Naive B cell (primary cell): ENCODE measurements at regions not wholly inside any gene's neighbourhood (a gene's known extent, or its start where the extent isn't known, plus 50 kb on each side); places are given as distances from the start of the nearest gene placed in this dataset.

Experiments
- ATAC-seq, 2 donors: fragments of 150-1000 bp; cut with Tn5 transposase; 2 replicates each; pipeline ENCODE4 v1.10.0; 2021; ENCODE audit warnings: low read depth in 2 of 2, mild to moderate bottlenecking in 2 of 2, moderate library complexity in 2 of 2
- DNase-seq: peaks from one replicate; pipeline ENCODE4 v3.0.0; 2022
- H3K27ac Mint-ChIP-seq, 6 donors: one replicate each; pipeline ENCODE4 v1.8.0; 2020 to 2022; ENCODE audit warnings: mild to moderate bottlenecking in 6 of 6, mixed read lengths in 6 of 6, moderate library complexity in 5 of 6, inconsistent platforms in 2 of 6
- H3K27me3 Mint-ChIP-seq, 3 donors: one replicate each; pipeline ENCODE4 v1.8.0; 2021 to 2022; ENCODE audit warnings: mixed read lengths in 3 of 3, mild to moderate bottlenecking in 1 of 3
- H3K36me3 Mint-ChIP-seq, 2 donors: one replicate each; pipeline ENCODE4 v1.8.0; 2020 to 2022; ENCODE audit warnings: mixed read lengths in 2 of 2, inconsistent platforms in 1 of 2, mild to moderate bottlenecking in 1 of 2
- H3K4me1 Mint-ChIP-seq, 3 donors: one replicate each; pipeline ENCODE4 v1.8.0; 2020 to 2022; ENCODE audit warnings: mixed read lengths in 3 of 3, inconsistent platforms in 1 of 3, mild to moderate bottlenecking in 1 of 3, moderate library complexity in 1 of 3
- H3K4me3 Mint-ChIP-seq, 8 donors: one replicate each; pipeline ENCODE4 v1.8.0; 2020 to 2022; ENCODE audit warnings: mild to moderate bottlenecking in 8 of 8, mixed read lengths in 8 of 8, moderate library complexity in 8 of 8, inconsistent platforms in 2 of 8
- H3K9me3 Mint-ChIP-seq, 7 donors: one replicate each; pipeline ENCODE4 v1.8.0; 2020 to 2022; ENCODE audit warnings: mixed read lengths in 7 of 7, mild to moderate bottlenecking in 5 of 7, inconsistent platforms in 2 of 7, moderate library complexity in 1 of 7

DNA sequence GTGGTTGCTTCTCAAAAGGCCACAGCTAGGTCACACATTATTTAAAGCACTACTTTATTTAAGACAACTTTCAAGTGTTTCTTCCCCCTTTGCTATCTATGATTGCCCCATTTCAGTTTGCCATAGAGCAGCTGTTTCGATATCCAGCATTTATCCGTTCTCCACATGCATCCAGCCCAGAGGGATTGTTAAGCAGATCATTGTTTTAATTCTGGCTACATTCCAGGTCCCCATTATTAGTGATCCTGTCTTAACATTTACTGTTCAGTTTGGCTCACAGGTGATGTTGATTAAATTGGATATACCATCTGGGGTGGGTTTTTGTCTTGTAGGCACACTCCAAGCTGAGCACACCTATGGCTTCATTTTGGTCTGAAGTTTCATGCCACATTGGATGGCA lies 638.7 kb downstream of the ZEB2 start:
- ATAC-seq (no peak), DNase-seq (no peak)
- no peak overlapping the region for H3K27ac Mint-ChIP-seq
- no peaks in the 10 kb centered on the region for H3K9me3 Mint-ChIP-seq
- H3K4me1 Mint-ChIP-seq = no peaks in the 10 kb centered on the region
- no peak overlapping the region for H3K4me3 Mint-ChIP-seq
- no peaks in the 10 kb centered on the region for H3K36me3 Mint-ChIP-seq
- H3K27me3 Mint-ChIP-seq = no peaks in the 10 kb centered on the region

DNA sequence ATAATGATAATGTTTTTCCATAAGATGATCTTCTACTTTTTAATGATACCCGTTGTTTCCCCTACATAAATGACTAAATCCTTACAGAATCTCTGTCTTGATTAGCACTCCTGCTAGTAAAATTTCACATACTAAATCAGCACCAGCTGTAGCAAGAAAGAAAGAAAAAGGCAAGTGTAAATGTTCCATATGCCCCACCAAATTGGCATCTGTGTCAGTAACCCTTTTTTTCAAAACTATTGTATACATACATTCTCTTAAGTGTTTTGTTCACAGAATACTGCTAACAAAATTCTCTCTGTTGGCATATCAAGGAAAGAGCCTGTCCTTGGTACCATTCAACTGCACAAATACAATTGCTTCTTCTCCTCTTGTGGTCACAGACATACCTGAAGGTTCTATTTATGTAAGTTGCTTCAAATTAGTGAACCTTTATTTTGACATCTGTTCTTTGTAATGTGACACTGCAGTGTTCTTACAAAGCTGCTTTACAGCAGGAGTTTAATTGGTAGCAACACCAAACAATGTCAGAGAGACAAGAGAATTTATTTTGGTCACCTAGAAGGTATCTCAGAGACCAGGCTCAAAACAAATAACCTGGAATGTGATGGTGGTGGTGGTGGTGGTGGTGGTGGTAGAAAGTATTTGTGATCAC lies 641.9 kb downstream of the ZEB2 start:
- H3K4me1 Mint-ChIP-seq = no peaks in the 10 kb centered on the region

DNA sequence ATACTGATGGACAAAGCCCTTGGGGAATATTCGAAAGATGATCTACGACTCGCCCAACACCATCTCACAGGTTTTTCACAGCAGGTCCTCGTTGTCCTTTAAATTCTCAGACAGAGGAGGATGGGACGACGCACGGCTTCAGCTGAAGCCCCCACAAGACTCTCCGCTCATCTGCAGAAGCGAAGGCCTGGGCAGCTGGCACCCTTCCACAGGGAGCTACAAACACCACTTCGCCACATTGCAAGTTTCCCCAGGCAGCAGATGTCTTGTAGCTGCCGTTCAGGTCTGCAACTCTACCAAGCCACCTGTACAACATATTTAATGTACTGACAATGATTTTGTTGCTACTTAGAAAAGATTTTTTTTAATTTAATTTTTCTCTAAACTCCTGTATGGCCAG lies 642.9 kb downstream of the ZEB2 start:
- no peak overlapping the region for H3K27ac Mint-ChIP-seq
- no peaks in the 10 kb centered on the region for H3K36me3 Mint-ChIP-seq
- DNase-seq = no peak
- ATAC-seq = no peak
- no peak overlapping the region for H3K4me3 Mint-ChIP-seq
- H3K4me1 Mint-ChIP-seq = no peaks in the 10 kb centered on the region
- peaks cover 0 to 4% (median 0%) of the 10 kb centered on the region in 7 donors for H3K9me3 Mint-ChIP-seq
- H3K27me3 Mint-ChIP-seq = no peaks in the 10 kb centered on the region

More for the DNA sequence above, 641.9 kb downstream of the ZEB2 start:
- no peaks in the 10 kb centered on the region for H3K27me3 Mint-ChIP-seq
- no peaks in the 10 kb centered on the region for H3K36me3 Mint-ChIP-seq
- no peak overlapping the region for H3K27ac Mint-ChIP-seq
- H3K4me3 Mint-ChIP-seq = no peak overlapping the region
- ATAC-seq (no peak), DNase-seq (no peak)
- peaks cover 0 to 3% (median 0%) of the 10 kb centered on the region in 7 donors for H3K9me3 Mint-ChIP-seq

GRCh38 chr2:143875295-143876233 lies 644.4 kb downstream of the ZEB2 start:
- Mint-ChIP-seq H3K27ac (peak overlapping the region in 1 of 6 donors; percentile 10), H3K9me3 (peaks cover 3 to 9% (median 5%) of the 10 kb centered on the region in 7 donors), H3K4me1 (no peaks in the 10 kb centered on the region), H3K27me3 (no peaks in the 10 kb centered on the region), H3K36me3 (peaks cover 0 to 4% of the 10 kb centered on the region in 2 donors), H3K4me3 (no peak overlapping the region)
- ATAC-seq (no peak), DNase-seq (no peak)

DNA sequence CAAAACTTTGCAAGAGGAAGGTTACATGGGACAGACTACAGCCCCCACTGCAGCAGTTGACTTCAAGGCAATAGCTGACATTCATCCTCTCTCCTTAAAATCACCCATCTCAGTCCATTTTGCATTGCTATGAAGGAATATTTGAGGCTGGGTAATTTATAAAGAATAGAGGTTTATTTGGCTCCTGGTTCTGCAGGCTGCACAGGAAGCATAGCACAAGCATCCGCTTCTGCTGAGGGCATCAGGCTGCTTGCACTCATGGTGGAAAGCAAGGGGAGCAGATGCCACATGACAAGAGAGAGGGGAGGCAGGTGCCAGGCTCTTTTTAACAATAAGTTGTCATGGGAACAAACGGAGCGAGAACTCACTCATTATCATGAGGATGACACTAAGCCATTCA lies 646.0 kb downstream of the ZEB2 start:
- Mint-ChIP-seq H3K36me3 (peaks cover 0 to 10% of the 10 kb centered on the region in 2 donors), H3K27ac (no peak overlapping the region), H3K27me3 (no peaks in the 10 kb centered on the region), H3K9me3 (peaks cover 7 to 22% (median 13%) of the 10 kb centered on the region in 7 donors), H3K4me1 (no peaks in the 10 kb centered on the region), H3K4me3 (no peak overlapping the region)
- no peak for ATAC-seq
- no peak for DNase-seq

- Mint-ChIP-seq H3K4me1 (no peaks in the 10 kb centered on the region), H3K9me3 (peaks cover 7 to 25% (median 14%) of the 10 kb centered on the region in 7 donors), H3K27me3 (no peaks in the 10 kb centered on the region), H3K4me3 (no peak overlapping the region), H3K27ac (no peak overlapping the region), H3K36me3 (peaks cover 0 to 10% of the 10 kb centered on the region in 2 donors)
- ATAC-seq (no peak), DNase-seq (no peak)
Measured at GRCh38 chr2:143870696-143871095, 649.2 kb downstream of the ZEB2 start.

GRCh38 chr2:143856978-143857377 lies 662.9 kb downstream of the ZEB2 start:
- peaks cover 0 to 4% (median 3%) of the 10 kb centered on the region in 7 donors for H3K9me3 Mint-ChIP-seq
- no peak overlapping the region for H3K27ac Mint-ChIP-seq
- no peak for DNase-seq
- no peaks in the 10 kb centered on the region for H3K27me3 Mint-ChIP-seq
- no peaks in the 10 kb centered on the region for H3K4me1 Mint-ChIP-seq
- H3K4me3 Mint-ChIP-seq = no peak overlapping the region
- H3K36me3 Mint-ChIP-seq = no peaks in the 10 kb centered on the region
- ATAC-seq = no peak

DNA sequence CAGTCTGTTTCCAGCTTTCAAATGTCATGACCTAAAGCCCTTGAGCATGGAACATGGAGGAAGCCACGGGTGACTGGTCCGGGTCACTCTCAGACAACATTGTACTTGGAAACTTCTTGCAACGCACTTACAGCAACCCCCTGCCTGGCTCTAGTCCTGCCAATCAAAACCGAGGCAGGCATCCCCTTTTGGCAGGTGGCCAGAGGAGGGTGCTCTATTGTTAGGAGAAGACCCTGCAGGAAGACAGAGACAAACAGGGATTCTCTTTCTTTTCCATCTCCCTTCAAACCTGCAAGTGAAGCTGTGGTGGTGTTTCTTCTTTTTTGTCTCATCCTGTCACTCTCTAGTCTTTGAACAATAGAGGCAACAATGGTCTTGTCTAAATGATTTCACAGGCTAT lies 667.2 kb downstream of the ZEB2 start:
- no peak overlapping the region for H3K4me3 Mint-ChIP-seq
- no peak for DNase-seq

GRCh38 chr2:143850084-143850483 lies 669.8 kb downstream of the ZEB2 start:
- ATAC-seq (no peak), DNase-seq (no peak)
- no peak overlapping the region for H3K27ac Mint-ChIP-seq
- no peak overlapping the region for H3K4me3 Mint-ChIP-seq
- H3K9me3 Mint-ChIP-seq = no peaks in the 10 kb centered on the region
- no peaks in the 10 kb centered on the region for H3K36me3 Mint-ChIP-seq
- no peaks in the 10 kb centered on the region for H3K27me3 Mint-ChIP-seq
- H3K4me1 Mint-ChIP-seq = no peaks in the 10 kb centered on the region

More for the DNA sequence above, 667.2 kb downstream of the ZEB2 start:
- peak overlapping the region in 1 of 6 donors; percentile 41 for H3K27ac Mint-ChIP-seq
- no peaks in the 10 kb centered on the region for H3K36me3 Mint-ChIP-seq
- no peaks in the 10 kb centered on the region for H3K9me3 Mint-ChIP-seq
- H3K4me1 Mint-ChIP-seq = no peaks in the 10 kb centered on the region
- ATAC-seq = no peak
- no peaks in the 10 kb centered on the region for H3K27me3 Mint-ChIP-seq

DNA sequence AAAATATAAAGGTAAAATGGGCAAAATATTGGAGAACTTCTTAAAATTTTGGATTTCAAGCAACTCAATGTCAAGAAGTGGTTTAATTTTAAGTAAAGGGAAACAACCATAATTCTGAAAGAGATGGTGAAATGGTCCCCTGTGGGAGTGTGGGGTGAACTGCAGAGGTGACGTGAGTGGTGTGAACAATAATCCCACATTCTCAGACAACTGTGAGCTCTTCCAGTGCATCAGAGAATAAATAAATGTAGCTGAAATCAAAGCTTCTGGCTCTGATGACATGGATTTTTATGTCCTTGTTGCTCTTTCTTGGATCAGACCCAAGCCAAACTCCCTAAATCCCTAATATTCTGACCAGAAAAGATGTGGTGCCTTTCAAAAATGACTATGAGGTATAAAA lies 672.7 kb downstream of the ZEB2 start:
- H3K36me3 Mint-ChIP-seq = no peaks in the 10 kb centered on the region
- no peak for DNase-seq
- peak overlapping the region in 1 of 6 donors; percentile 11 for H3K27ac Mint-ChIP-seq
- no peaks in the 10 kb centered on the region for H3K9me3 Mint-ChIP-seq
- ATAC-seq = no peak
- H3K4me3 Mint-ChIP-seq = no peak overlapping the region
- H3K27me3 Mint-ChIP-seq = no peaks in the 10 kb centered on the region
- no peaks in the 10 kb centered on the region for H3K4me1 Mint-ChIP-seq

DNA sequence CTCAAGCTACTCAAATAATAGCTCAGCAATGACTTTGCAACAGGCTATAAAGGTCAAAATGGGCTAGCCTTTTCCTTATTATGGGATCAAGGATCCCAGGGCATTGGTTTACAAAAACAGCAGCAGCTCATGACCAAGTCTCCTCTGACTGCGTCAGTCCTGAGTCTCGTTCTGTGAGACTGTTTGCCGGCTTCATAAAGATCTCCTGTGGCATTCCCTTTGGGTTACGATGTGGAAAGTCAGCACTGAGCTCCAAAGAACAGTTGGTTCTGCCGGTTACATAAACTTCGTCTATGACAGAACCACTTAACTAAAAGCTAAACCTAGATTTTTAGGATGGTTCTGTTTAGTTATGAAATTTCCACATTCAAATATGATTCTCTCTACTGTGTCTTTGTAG lies 674.9 kb downstream of the ZEB2 start:
- no peaks in the 10 kb centered on the region for H3K36me3 Mint-ChIP-seq
- no peak overlapping the region for H3K4me3 Mint-ChIP-seq
- DNase-seq (no peak), ATAC-seq (no peak)
- H3K9me3 Mint-ChIP-seq = no peaks in the 10 kb centered on the region
- H3K27me3 Mint-ChIP-seq = no peaks in the 10 kb centered on the region
- no peak overlapping the region for H3K27ac Mint-ChIP-seq
- no peaks in the 10 kb centered on the region for H3K4me1 Mint-ChIP-seq

DNA sequence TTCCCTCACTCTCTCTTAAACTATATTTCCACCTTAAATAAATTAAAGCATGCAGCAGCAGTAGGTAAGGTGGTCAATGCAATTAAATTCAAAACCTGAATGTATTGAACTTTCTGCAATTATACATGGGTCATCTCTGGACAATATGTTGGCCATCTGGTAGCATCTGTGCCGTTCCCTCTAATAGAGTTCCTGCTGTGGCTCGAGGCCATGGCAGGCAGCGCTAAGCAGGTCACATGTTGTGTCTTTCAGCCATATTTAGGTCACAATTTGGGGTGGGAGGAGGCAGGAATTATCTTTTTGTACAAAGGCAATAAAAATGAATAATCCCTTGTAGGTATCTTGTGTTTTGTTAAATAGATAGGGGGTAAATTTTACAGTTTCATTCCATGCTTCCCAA lies 676.2 kb downstream of the ZEB2 start:
- no peak overlapping the region for H3K4me3 Mint-ChIP-seq
- no peaks in the 10 kb centered on the region for H3K9me3 Mint-ChIP-seq
- H3K27me3 Mint-ChIP-seq = no peaks in the 10 kb centered on the region
- ATAC-seq (no peak), DNase-seq (no peak)
- no peaks in the 10 kb centered on the region for H3K4me1 Mint-ChIP-seq
- no peaks in the 10 kb centered on the region for H3K36me3 Mint-ChIP-seq
- no peak overlapping the region for H3K27ac Mint-ChIP-seq

GRCh38 chr2:143842836-143843235 lies 677.1 kb downstream of the ZEB2 start:
- no peaks in the 10 kb centered on the region for H3K4me1 Mint-ChIP-seq
- no peak overlapping the region for H3K27ac Mint-ChIP-seq
- DNase-seq = no peak
- no peak overlapping the region for H3K4me3 Mint-ChIP-seq
- no peak for ATAC-seq
- H3K36me3 Mint-ChIP-seq = no peaks in the 10 kb centered on the region
- H3K9me3 Mint-ChIP-seq = no peaks in the 10 kb centered on the region
- H3K27me3 Mint-ChIP-seq = no peaks in the 10 kb centered on the region

- ATAC-seq (no peak), DNase-seq (no peak)
- H3K9me3 Mint-ChIP-seq = no peaks in the 10 kb centered on the region
- H3K36me3 Mint-ChIP-seq = no peaks in the 10 kb centered on the region
- H3K4me1 Mint-ChIP-seq = no peaks in the 10 kb centered on the region
- no peak overlapping the region for H3K4me3 Mint-ChIP-seq
- H3K27me3 Mint-ChIP-seq = no peaks in the 10 kb centered on the region
- no peak overlapping the region for H3K27ac Mint-ChIP-seq
Measured at GRCh38 chr2:143841935-143842334, 678.0 kb downstream of the ZEB2 start.
